T-helper 1 cell treated with Interleukin-12 subunit alpha and Interleukin-12 subunit beta and Interleukin-4 antibody, amounts not matched to agents 30 μg/mL and 1 μg/mL, for 36 hours (primary cell): ENCODE measurements at regions not wholly inside any gene's neighbourhood (a gene's known extent, or its start where the extent isn't known, plus 50 kb on each side); places are given as distances from the start of the nearest gene placed in this dataset.

Experiments used
- H3K27ac Mint-ChIP-seq: one replicate; pipeline ENCODE4 v1.8.0; 2021; ENCODE audit warnings: mild to moderate bottlenecking, mixed read lengths
- H3K27me3 Mint-ChIP-seq: one replicate; pipeline ENCODE4 v1.8.0; 2021; ENCODE audit warnings: low read depth, mixed read lengths
- H3K36me3 Mint-ChIP-seq: one replicate; pipeline ENCODE4 v1.8.0; 2021; ENCODE audit warnings: low read depth, mixed read lengths
- H3K4me1 Mint-ChIP-seq: one replicate; pipeline ENCODE4 v1.8.0; 2021; ENCODE audit warnings: low read depth, mixed read lengths
- H3K4me3 Mint-ChIP-seq: one replicate; pipeline ENCODE4 v1.8.0; 2021; ENCODE audit warnings: mild to moderate bottlenecking, moderate library complexity, mixed read lengths
- H3K9me3 Mint-ChIP-seq: one replicate; pipeline ENCODE4 v1.8.0; 2021; ENCODE audit warnings: mixed read lengths

DNA sequence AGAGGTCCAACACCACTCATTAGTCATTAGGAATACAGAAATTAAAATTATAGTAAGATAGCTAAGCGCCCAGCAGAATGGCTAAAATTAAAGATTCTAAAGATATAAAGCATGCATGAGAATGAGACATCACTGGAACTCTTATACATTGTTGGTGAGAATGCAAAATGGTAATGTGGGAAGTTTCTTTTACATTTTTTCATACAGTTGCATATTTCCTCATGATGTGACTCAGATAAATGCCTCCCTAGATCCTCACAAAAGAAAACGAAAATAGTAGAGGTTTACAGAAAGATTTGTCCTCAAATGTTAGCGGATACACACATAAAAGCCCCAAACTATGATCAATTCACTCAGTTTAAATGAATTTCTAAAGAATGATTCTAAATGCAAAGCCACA, 633.7 kb upstream of the GJE1 start:
- Mint-ChIP-seq H3K36me3 (peaks cover 3% of the 10 kb centered on the region), H3K27me3 (peaks cover 4% of the 10 kb centered on the region), H3K4me3 (no peak overlapping the region), H3K4me1 (no peaks in the 10 kb centered on the region), H3K27ac (no peak overlapping the region), H3K9me3 (peaks cover 4% of the 10 kb centered on the region)

DNA sequence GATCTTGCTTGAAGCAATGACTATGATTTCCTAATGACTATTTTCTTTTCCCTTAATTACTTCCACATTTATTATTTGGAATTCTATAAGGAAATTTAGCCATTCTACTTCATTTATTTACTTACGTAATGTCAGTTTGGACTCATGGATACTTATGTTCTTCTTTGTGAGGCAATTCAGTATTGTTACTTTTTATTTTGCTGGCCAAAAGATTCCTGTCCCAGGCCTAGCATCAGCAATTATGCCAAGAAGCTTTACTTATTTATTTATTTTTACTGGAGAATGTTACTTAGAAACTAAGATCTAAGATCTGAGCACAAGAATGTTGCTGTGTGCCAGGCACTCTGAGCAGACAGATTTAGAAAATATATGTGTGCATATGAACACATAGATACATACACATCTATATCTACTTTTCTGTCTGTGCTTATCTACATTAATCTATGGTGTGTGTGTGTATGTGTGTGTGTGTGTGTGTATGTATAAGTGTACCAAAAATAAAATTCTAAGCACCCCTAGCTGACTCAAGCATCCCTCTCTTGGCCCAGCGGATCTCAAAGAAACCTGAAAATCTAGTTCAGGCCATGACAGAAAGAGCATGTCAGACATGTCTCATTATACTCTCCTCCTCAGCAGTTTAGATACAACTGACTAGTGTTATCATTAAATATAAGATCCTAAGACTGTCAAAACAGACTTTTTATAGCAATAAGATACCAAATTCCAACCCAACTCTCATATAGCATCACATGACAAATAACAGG, 640.0 kb upstream of the GJE1 start:
- no peaks in the 10 kb centered on the region for H3K27me3 Mint-ChIP-seq
- no peaks in the 10 kb centered on the region for H3K9me3 Mint-ChIP-seq
- H3K4me1 Mint-ChIP-seq = peaks cover 6% of the 10 kb centered on the region
- peaks cover 3% of the 10 kb centered on the region for H3K36me3 Mint-ChIP-seq
- no peak overlapping the region for H3K27ac Mint-ChIP-seq
- H3K4me3 Mint-ChIP-seq = no peak overlapping the region

DNA sequence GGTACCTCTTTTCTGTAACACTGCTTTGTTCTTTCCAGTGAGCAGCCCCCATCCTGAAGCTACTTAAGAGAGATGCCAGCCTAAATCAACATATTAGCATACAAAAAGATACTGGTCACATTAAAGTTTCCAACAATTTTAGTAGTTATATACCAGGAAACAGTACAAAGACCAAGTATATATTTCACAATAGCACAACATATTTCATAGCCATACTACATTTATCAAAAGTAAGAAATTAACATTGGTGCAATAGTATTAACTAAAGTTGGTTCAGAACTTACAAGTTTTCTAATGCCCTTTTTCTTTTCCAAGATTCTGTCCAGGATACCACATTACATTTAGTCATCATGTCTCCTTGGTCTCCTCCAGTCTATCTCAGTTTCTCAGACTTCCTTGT, 641.0 kb upstream of the GJE1 start:
- no peaks in the 10 kb centered on the region for H3K27me3 Mint-ChIP-seq

DNA sequence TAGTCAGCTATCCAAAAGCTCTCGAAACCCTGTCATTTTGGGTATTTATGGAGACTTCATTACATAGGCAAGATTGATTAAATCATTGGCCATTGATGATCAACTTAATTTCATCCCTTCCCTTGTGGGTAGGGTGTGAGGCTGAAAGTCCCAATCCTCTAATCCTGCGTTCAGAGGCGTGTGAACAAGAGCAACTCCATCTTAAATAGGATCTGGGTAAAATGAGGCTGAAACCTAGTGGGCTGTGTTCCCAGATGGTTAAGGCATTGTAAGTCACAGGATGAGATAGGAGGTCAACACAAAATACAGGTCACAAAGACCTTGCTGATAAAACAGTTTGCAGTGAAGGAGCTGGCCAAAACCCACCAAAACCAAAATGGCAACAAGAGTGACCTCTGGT, 641.7 kb upstream of the GJE1 start:
- Mint-ChIP-seq H3K36me3 (peaks cover 2% of the 10 kb centered on the region), H3K9me3 (peaks cover 4% of the 10 kb centered on the region), H3K27ac (no peak overlapping the region), H3K4me1 (peaks cover 9% of the 10 kb centered on the region), H3K4me3 (no peak overlapping the region), H3K27me3 (no peaks in the 10 kb centered on the region)

More for the DNA sequence above, 641.0 kb upstream of the GJE1 start:
- no peak overlapping the region for H3K27ac Mint-ChIP-seq
- no peak overlapping the region for H3K4me3 Mint-ChIP-seq
- no peaks in the 10 kb centered on the region for H3K9me3 Mint-ChIP-seq
- peaks cover 3% of the 10 kb centered on the region for H3K36me3 Mint-ChIP-seq
- peaks cover 9% of the 10 kb centered on the region for H3K4me1 Mint-ChIP-seq

DNA sequence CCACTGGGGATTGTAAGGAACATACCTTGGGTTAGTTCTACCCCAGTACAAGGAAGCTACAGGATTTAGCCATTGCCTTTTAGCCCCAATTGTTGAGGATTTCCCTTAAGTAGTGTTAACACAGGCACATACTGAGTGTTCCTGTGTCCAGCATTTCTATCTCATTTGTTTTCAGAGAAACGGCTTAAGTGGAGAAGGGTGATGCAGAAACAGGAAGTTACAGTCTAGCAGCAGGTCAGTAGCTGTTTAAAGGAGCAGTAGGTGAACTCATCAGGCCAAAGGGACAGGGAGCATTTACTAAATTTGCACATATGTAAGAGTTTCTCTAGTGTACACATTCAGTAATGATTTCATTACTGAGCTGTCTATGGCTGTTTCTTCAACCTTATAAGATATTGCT, 644.2 kb upstream of the GJE1 start:
- Mint-ChIP-seq H3K4me3 (no peak overlapping the region), H3K27ac (no peak overlapping the region), H3K27me3 (no peaks in the 10 kb centered on the region)

DNA sequence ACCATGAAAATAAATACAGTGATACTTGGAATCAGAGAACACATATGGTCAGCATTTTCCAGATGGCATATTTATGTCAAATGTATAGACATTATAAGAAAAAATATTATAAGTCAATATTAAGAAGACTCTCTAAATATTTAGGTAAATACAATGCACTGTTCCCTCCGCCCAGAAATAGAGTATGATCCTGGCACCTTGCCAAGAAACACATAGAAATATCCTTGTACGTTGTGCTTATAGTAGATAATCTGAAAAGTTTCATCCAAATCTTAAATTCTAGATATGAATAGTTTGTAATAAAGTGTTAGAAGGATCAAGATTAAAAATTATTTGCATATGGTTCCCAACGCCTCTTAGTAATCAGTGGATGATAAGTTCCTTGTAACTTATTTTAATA, 645.8 kb upstream of the GJE1 start:
- Mint-ChIP-seq H3K27ac (no peak overlapping the region), H3K4me3 (no peak overlapping the region), H3K4me1 (peaks cover 36% of the 10 kb centered on the region), H3K36me3 (peaks cover 7% of the 10 kb centered on the region), H3K27me3 (no peaks in the 10 kb centered on the region), H3K9me3 (peaks cover 7% of the 10 kb centered on the region)

More for the DNA sequence above, 644.2 kb upstream of the GJE1 start:
- H3K4me1 Mint-ChIP-seq = peaks cover 28% of the 10 kb centered on the region
- H3K36me3 Mint-ChIP-seq = peaks cover 7% of the 10 kb centered on the region
- H3K9me3 Mint-ChIP-seq = peaks cover 7% of the 10 kb centered on the region

DNA sequence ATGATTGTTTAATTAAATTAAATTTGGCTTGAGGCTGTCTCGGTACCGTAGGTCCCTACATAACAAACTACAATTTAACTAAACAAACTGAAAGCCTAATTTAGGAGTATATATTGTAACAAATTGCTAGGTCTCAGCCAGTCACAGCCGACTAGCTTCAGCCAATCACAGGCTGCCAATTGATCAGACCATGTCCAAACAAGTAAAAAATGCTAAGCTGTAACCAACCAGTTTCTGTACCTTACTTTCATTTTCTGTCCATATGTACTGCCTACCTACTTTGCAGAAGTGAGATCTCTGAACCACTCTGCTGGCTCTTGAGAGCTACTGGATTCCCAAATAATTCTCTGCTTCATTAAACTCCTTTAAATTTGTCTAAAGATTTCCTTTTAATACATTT, 648.0 kb upstream of the GJE1 start:
- H3K27ac Mint-ChIP-seq = peak overlapping the region; percentile 96
- H3K4me3 Mint-ChIP-seq = peak overlapping the region; percentile 79
- H3K27me3 Mint-ChIP-seq = no peaks in the 10 kb centered on the region
- peaks cover 42% of the 10 kb centered on the region for H3K4me1 Mint-ChIP-seq
- H3K9me3 Mint-ChIP-seq = peaks cover 7% of the 10 kb centered on the region
- H3K36me3 Mint-ChIP-seq = peaks cover 10% of the 10 kb centered on the region

DNA sequence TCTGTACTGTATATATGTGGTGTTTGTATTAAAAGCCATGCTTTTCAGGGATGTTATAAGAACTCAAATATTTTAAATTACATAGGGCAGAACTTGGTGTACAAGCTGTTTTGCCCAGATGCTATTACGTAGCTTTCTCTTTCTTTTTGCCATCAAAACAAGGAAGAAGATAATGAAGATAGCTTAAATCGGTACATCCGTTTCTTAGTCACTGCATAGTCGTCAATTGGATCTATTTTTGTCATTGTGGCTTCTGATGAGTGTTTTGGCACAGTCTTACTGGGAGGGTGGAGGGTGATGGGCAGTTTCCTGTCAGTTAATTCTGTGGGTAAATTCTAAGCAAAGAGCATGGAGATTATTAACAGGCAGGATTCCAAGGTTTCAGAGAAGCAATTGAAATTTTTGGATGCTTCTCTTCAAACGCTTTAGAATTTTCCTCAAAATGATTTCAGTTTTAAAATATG, 649.1 kb upstream of the GJE1 start:
- Mint-ChIP-seq H3K4me3 (peak overlapping the region; percentile 79), H3K36me3 (peaks cover 10% of the 10 kb centered on the region), H3K4me1 (peaks cover 41% of the 10 kb centered on the region), H3K27ac (peak overlapping the region; percentile 96), H3K27me3 (no peaks in the 10 kb centered on the region), H3K9me3 (peaks cover 7% of the 10 kb centered on the region)

DNA sequence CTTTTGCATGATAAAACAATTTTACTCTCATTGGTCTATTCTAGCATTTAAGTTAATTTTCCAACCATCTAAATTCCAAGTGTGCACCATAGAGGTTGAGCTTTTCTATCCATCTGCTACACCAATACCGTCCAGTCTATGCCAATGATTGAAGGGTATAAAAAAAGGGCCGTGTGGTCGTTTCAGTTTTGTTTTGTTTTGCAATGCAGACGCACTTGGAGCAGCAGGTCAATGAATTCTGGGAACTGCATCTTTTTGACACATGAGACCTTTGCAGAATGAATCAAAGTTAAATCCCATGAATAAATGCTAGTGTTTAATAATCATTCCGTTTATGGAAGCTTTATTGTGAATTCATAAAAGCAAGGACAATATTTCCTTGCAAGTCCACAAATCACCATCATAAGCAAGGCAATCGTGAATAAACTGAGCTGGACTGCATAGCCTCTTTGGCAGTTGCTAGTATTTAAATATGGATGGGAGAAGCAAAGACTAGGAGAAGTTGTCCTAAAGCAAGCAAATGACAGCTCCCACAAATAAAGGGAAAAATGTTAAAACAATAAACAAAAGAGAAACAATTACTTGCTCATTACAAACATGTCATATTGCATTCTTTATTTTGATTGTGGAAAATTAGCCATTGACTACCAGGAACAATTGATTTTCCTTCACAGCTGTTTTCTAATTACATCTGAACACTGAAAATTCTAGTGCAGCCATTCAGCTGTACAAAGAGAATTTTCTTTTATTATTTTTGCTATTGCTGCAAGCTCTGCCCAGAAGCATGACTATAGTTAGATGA, 649.7 kb upstream of the GJE1 start:
- Mint-ChIP-seq H3K4me3 (peak overlapping the region; percentile 79), H3K9me3 (peaks cover 7% of the 10 kb centered on the region), H3K27me3 (no peaks in the 10 kb centered on the region), H3K4me1 (peaks cover 36% of the 10 kb centered on the region), H3K27ac (peak overlapping the region; percentile 96), H3K36me3 (peaks cover 10% of the 10 kb centered on the region)

DNA sequence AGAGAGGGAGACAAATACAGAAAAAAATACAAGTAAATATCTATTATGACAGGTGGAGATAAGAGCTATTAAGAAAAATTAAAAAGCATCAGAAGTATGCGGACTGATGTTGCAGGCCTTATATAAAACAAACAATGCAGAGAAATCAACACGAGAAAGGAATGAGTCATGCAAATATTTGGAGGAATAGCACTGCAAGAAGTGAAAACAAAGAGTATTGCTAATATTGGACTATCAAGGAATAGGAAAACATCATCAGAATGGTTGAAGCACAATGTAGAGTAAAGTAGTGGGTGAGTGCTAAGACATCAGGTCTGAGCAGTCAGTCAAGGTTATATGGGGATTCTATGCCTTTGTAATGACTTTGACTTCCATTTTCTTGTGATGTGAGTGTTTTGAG, 657.5 kb upstream of the GJE1 start:
- no peaks in the 10 kb centered on the region for H3K27me3 Mint-ChIP-seq
- no peak overlapping the region for H3K27ac Mint-ChIP-seq
- H3K9me3 Mint-ChIP-seq = peaks cover 5% of the 10 kb centered on the region
- peaks cover 3% of the 10 kb centered on the region for H3K36me3 Mint-ChIP-seq
- peaks cover 12% of the 10 kb centered on the region for H3K4me1 Mint-ChIP-seq
- H3K4me3 Mint-ChIP-seq = no peak overlapping the region

DNA sequence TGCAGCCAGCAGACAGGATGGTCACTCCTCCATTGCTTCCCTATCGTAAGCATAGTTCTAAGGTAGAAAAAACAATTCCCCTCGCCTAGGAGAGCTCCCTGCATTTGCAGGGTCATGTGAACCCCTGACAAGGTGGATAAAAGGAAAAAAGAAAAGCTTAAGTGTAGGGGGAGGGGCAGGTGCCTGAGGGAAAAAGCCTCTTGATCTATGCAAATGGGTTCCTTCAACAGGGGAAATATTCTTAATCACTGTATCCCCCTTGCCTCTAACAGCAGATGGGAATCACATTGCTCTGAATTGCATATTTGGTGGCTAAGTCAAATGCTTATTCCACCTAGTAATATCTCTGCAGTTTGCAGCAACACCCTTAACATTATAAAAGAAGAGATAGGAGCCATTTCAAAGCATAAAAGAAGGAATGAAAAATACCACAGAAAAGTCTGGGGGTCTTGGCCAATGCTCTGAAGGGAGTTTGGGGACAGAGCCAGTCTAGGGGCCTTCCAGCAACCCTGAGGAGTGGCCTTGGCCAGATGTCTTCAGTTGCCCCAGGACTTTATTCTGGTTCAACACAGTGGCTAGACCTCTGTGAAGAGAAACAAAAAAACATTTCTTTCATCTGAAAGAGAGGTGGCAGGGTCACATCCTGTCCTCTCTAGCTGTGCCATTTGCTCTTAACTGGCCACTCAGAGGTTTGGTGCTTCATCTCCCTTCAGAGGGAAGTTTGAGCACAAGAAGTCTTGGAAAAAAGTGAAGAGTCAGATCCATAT, 660.4 kb upstream of the GJE1 start:
- Mint-ChIP-seq H3K27ac (no peak overlapping the region), H3K4me3 (no peak overlapping the region), H3K36me3 (peaks cover 3% of the 10 kb centered on the region), H3K9me3 (peaks cover 5% of the 10 kb centered on the region), H3K27me3 (no peaks in the 10 kb centered on the region), H3K4me1 (peaks cover 13% of the 10 kb centered on the region)

DNA sequence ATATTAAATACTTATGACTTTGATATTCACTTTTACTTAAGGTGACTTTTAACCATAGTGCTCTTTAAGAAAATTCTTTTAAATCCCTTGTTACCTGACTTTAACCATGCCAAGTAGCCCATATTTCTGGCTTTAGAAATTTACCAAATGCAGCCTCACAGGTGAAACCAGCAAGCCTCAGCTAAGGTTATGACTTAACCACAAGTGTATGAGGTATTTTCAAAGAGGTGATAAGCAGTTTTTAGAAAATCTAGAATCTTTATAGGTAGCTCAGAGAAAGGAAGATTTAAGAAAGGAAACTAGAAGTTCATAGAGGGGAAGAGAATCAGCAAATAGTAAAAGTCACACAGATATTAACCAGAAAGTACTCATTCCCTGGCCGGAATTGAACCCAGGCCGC, 661.9 kb upstream of the GJE1 start:
- H3K9me3 Mint-ChIP-seq = peaks cover 5% of the 10 kb centered on the region
- H3K27me3 Mint-ChIP-seq = no peaks in the 10 kb centered on the region
- no peak overlapping the region for H3K4me3 Mint-ChIP-seq
- no peak overlapping the region for H3K27ac Mint-ChIP-seq
- H3K4me1 Mint-ChIP-seq = peaks cover 15% of the 10 kb centered on the region
- H3K36me3 Mint-ChIP-seq = peaks cover 6% of the 10 kb centered on the region

DNA sequence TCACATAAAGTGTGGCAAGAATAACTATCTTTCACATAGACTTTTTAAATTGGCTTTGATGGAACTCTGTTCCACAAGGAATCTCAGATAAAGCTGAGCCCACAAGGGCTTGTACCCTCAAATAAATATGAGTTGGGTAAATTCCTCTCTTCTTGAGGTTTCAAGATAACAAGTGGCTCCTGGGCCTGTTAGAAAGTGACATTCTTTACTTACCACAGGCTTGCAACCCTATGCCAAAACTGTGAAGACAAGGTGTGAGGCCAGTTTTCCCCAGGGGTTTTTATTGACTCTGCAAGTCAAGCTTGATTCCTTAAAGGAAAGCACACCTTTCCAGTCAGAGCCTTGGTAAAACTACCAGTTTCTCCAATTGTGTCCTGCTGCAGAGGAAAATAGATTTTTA, 664.8 kb upstream of the GJE1 start:
- H3K27ac Mint-ChIP-seq = no peak overlapping the region

DNA sequence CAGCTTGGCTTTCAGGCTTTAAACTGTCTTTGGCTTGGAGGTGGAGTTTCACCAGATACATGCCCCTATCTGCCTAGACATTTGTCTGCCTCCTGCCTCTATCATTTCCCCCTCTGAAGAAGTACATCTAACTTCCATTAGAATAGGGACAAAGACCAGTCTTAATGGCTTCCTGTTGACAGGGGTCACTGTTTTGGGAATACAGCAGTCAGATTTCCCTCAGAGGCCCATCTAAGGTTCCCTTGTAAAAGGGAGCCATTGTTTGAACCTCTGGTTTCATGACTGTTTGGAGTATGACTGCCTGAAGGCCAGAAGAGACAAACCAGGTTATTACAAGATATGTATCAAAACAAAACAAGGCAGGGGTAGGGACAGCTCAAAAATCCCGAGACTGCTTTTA, 665.7 kb upstream of the GJE1 start:
- Mint-ChIP-seq H3K36me3 (peaks cover 6% of the 10 kb centered on the region), H3K27ac (no peak overlapping the region), H3K4me3 (no peak overlapping the region), H3K9me3 (no peaks in the 10 kb centered on the region), H3K27me3 (no peaks in the 10 kb centered on the region), H3K4me1 (peaks cover 13% of the 10 kb centered on the region)

More for the DNA sequence above, 664.8 kb upstream of the GJE1 start:
- Mint-ChIP-seq H3K27me3 (no peaks in the 10 kb centered on the region), H3K4me1 (peaks cover 18% of the 10 kb centered on the region), H3K36me3 (peaks cover 6% of the 10 kb centered on the region), H3K4me3 (no peak overlapping the region), H3K9me3 (no peaks in the 10 kb centered on the region)
